ENCODE measurements at regions not wholly inside any gene's neighbourhood (a gene's known extent, or its start where the extent isn't known, plus 50 kb on each side); places are given as distances from the start of the nearest gene placed in this dataset.

DNA sequence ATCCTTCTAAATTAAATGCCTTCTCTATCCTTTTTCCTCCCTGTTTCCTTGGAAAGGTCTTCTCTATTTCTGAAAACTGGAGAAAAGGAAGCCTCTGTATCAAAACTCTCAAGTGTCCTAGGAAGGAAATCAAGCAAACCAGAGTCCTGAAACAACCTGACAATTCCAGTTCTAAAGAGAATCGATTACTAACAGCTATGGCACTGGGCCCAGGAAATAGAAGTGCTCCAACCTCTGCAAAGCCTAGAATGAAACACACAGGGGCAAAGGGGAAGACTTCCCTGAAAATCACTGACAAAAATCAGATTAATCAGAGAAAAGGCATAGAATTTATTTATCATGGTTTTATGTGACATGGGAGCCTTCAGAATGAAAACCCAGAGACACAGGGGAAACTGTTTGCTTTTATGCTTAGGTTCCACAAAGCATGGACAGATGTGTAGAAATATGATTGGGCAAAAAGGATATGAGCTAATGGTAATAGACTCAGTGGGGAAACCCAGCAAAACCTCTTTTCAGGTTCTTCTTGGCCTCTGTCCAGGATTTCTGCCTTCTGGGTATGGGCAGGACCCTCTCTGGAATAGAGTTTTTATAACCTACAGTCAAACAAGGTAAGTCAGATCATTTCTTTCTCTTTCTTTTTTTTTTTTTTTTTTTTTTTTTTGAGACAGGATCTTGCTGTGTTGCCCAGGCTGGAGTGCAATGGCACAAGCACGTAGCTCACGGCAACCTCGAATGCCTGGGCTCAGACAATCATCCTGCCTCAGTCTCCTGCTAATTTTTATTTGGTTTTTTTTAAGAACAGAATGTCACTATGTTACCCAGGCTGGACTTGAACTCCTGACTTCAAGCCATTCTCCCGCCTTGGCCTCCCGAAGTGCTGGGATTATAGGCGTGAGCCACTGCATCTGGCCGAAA is 91.7 kb downstream of the CD24 start:
- no peaks in the 10 kb centered on the region for H3K27me3 Mint-ChIP-seq
- no peak for TF ChIP-seq EZH2 (IDR thresholded peaks at IDR 0.05; ENCODE audit: borderline replicate concordance, insufficient read depth, low read depth, low read length, poor library complexity, severe bottlenecking)
- TF ChIP-seq, protein P1, sequence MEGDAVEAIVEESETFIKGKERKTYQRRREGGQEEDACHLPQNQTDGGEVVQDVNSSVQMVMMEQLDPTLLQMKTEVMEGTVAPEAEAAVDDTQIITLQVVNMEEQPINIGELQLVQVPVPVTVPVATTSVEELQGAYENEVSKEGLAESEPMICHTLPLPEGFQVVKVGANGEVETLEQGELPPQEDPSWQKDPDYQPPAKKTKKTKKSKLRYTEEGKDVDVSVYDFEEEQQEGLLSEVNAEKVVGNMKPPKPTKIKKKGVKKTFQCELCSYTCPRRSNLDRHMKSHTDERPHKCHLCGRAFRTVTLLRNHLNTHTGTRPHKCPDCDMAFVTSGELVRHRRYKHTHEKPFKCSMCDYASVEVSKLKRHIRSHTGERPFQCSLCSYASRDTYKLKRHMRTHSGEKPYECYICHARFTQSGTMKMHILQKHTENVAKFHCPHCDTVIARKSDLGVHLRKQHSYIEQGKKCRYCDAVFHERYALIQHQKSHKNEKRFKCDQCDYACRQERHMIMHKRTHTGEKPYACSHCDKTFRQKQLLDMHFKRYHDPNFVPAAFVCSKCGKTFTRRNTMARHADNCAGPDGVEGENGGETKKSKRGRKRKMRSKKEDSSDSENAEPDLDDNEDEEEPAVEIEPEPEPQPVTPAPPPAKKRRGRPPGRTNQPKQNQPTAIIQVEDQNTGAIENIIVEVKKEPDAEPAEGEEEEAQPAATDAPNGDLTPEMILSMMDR (IDR thresholded peaks at IDR 0.05), result no peak
- H3K4me1 Mint-ChIP-seq, result no peaks in the 10 kb centered on the region
- Histone ChIP-seq H3K27ac (ENCODE audit: low read length in 2 of 2) (no peak overlapping the region), H3K27me3 (replicated peaks in 1 of 4; ENCODE audit: control extremely low read depth in 1 of 4, control insufficient read depth in 3 of 4, insufficient read depth in 4 of 4, low read length in 3 of 4) (no peaks in the 10 kb centered on the region), H3K79me2 (ENCODE audit: control insufficient read depth, insufficient read depth, low read length) (no peaks in the 10 kb centered on the region), H2AFZ (ENCODE audit: insufficient read depth, low read depth, low read length, poor library complexity, severe bottlenecking) (no peak overlapping the region), H3K9ac (ENCODE audit: low read length) (no peak overlapping the region), H3K36me3 (replicated peaks in 1 of 2; ENCODE audit: control extremely low read depth in 1 of 2, control insufficient read depth in 1 of 2, extremely low read depth in 1 of 2, insufficient read depth in 2 of 2, low read length in 1 of 2) (no peaks in the 10 kb centered on the region), H3K4me2 (replicated peaks; ENCODE audit: low read depth, low read length, poor library complexity, severe bottlenecking) (no peak overlapping the region), H3K4me1 (ENCODE audit: control insufficient read depth in 2 of 2, insufficient read depth in 2 of 2, low read length in 2 of 2) (no peaks in the 10 kb centered on the region), H4K20me1 (ENCODE audit: control insufficient read depth, insufficient read depth, low read length, poor library complexity, severe bottlenecking) (no peaks in the 10 kb centered on the region), H3K4me3 (ENCODE audit: control extremely low read depth in 1 of 5, extremely low read depth in 1 of 5, insufficient read depth in 1 of 5, low read depth in 2 of 5, low read length in 4 of 5) (no peak overlapping the region), H3K9me3 (ENCODE audit: control extremely low read depth in 1 of 3, control insufficient read depth in 2 of 3, insufficient read depth in 1 of 3, low read length in 2 of 3) (no peaks in the 10 kb centered on the region)
- intact Hi-C loops (cut with micrococcal nuclease), result no loop called here
- DNase-seq, result no peak
- H3K9me3 Mint-ChIP-seq (ENCODE audit: insufficient read depth), result no peaks in the 10 kb centered on the region
- ATAC-seq (ENCODE audit: low read depth), result no peak
- CTCF ChIA-PET, result interaction anchor here (0.5 to 1.3 kb wide), 4 partner anchors 13 to 273 kb away, joined by 3 to 5 read pairs (median 4); no protein-coding TSS in a partner anchor
- no peak overlapping the region for H3K4me3 Mint-ChIP-seq
- no peak overlapping the region for H3K27ac Mint-ChIP-seq
- POLR2A ChIA-PET, result no interaction called here
- WGBS (ENCODE audit: insufficient coverage), result 100% methylated on average over 7 of the region's 8 CpGs

DNA sequence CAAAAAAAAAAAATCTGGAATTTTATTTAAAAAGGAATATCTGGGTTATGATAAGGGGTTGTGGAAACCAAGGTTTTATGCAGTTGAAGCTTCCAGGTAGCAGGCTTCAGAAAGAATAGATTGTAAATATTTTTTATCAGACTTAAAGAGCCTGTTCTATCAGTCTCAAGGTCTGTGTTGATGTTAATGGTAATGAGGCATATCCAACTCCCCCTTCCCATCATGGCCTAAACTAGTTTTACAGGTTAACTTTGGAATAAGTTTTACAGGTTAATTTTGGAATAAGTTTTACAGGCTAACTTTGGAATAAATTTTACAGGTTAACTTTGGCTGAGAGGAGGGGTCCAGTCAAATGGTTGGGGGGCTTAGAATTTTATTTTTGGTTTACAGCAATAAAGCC is 92.4 kb downstream of the CD24 start:
- no peaks in the 10 kb centered on the region for H3K79me2 ChIP-seq (ENCODE audit: control insufficient read depth, insufficient read depth, low read length)
- POLR2A ChIA-PET, result no interaction called here
- no peak overlapping the region for H3K9ac ChIP-seq (ENCODE audit: low read length)
- Mint-ChIP-seq H3K9me3 (ENCODE audit: insufficient read depth) (peaks cover 2% of the 10 kb centered on the region), H3K4me3 (no peak overlapping the region), H3K4me1 (no peaks in the 10 kb centered on the region), H3K27ac (no peak overlapping the region), H3K27me3 (no peaks in the 10 kb centered on the region)
- no peak overlapping the region for H2AFZ ChIP-seq (ENCODE audit: insufficient read depth, low read depth, low read length, poor library complexity, severe bottlenecking)
- intact Hi-C loops (cut with micrococcal nuclease), result no loop called here
- no peaks in the 10 kb centered on the region for H3K9me3 ChIP-seq (ENCODE audit: control extremely low read depth in 1 of 3, control insufficient read depth in 2 of 3, insufficient read depth in 1 of 3, low read length in 2 of 3)
- H3K36me3 ChIP-seq (replicated peaks in 1 of 2; ENCODE audit: control extremely low read depth in 1 of 2, control insufficient read depth in 1 of 2, extremely low read depth in 1 of 2, insufficient read depth in 2 of 2, low read length in 1 of 2), result no peaks in the 10 kb centered on the region
- no peaks in the 10 kb centered on the region for H4K20me1 ChIP-seq (ENCODE audit: control insufficient read depth, insufficient read depth, low read length, poor library complexity, severe bottlenecking)
- H3K27me3 ChIP-seq (replicated peaks in 1 of 4; ENCODE audit: control extremely low read depth in 1 of 4, control insufficient read depth in 3 of 4, insufficient read depth in 4 of 4, low read length in 3 of 4), result no peaks in the 10 kb centered on the region
- no peak overlapping the region for H3K4me2 ChIP-seq (replicated peaks; ENCODE audit: low read depth, low read length, poor library complexity, severe bottlenecking)
- DNase-seq (no peak), ATAC-seq (ENCODE audit: low read depth) (no peak)
- no peak overlapping the region for H3K4me3 ChIP-seq (ENCODE audit: control extremely low read depth in 1 of 5, extremely low read depth in 1 of 5, insufficient read depth in 1 of 5, low read depth in 2 of 5, low read length in 4 of 5)
- CTCF ChIA-PET, result interaction anchor here (1.1 kb wide), 1 partner anchor 12 kb away, joined by 3 read pairs; no protein-coding TSS in a partner anchor
- H3K27ac ChIP-seq (ENCODE audit: low read length in 2 of 2), result no peak overlapping the region
- TF ChIP-seq, protein P1 (IDR thresholded peaks at IDR 0.05), result no peak
- TF ChIP-seq EZH2 (IDR thresholded peaks at IDR 0.05; ENCODE audit: borderline replicate concordance, insufficient read depth, low read depth, low read length, poor library complexity, severe bottlenecking), result no peak
- H3K4me1 ChIP-seq (ENCODE audit: control insufficient read depth in 2 of 2, insufficient read depth in 2 of 2, low read length in 2 of 2), result no peaks in the 10 kb centered on the region
